NB4 (cell line): ENCODE measurements at regions not wholly inside any gene's neighbourhood (a gene's known extent, or its start where the extent isn't known, plus 50 kb on each side); places are given as distances from the start of the nearest gene placed in this dataset.

Experiments
- POLR2A ChIP-seq: IDR thresholded peaks from 2 replicates; pipeline ENCODE4 v1.6.1; 2011; ENCODE audit warnings: mild to moderate bottlenecking; ENCODE audit not compliant: insufficient read length; ENCODE audit errors: extremely low read depth
- TF ChIP-seq, protein P1 (sequence below): IDR thresholded peaks from one replicate; pipeline ENCODE4 v1.5.1; 2012; ENCODE audit warnings: low read depth, low read length

DNA sequence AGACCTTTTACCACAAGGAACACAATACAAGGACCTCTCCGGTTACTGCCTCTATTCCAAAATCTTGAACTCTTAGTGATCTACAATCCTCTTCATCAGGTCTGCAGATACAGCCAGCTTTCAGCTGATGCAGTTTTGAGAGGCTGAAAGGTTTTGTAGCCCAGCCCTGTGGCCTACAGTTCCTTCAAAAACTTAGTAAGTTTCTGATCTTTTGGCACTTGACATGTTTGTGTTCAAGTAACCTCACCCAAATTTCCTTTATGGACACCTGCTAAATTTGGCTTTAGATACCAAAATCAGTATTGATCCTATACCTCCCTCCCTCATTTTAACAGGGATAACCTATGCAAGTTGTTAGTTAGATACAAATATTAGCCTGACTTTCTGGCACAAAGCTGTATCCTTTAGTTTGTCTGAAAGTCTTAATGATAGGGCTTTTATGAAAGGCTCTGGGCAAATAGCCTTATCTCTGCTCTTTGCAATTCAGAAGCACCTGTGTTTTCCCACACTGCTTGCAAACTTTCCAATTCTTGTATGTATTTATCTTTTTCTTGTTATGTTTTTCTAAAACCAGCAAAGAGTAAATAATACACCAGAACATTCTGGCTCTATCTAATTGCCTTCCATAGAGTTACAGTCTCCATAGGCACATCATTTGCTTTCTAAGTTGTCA is 650.5 kb upstream of the KLHL29 start:
- TF ChIP-seq, protein P1, sequence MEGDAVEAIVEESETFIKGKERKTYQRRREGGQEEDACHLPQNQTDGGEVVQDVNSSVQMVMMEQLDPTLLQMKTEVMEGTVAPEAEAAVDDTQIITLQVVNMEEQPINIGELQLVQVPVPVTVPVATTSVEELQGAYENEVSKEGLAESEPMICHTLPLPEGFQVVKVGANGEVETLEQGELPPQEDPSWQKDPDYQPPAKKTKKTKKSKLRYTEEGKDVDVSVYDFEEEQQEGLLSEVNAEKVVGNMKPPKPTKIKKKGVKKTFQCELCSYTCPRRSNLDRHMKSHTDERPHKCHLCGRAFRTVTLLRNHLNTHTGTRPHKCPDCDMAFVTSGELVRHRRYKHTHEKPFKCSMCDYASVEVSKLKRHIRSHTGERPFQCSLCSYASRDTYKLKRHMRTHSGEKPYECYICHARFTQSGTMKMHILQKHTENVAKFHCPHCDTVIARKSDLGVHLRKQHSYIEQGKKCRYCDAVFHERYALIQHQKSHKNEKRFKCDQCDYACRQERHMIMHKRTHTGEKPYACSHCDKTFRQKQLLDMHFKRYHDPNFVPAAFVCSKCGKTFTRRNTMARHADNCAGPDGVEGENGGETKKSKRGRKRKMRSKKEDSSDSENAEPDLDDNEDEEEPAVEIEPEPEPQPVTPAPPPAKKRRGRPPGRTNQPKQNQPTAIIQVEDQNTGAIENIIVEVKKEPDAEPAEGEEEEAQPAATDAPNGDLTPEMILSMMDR = no peak
- no peak for TF ChIP-seq POLR2A
